ENCODE measurements at regions not wholly inside any gene's neighbourhood (a gene's known extent, or its start where the extent isn't known, plus 50 kb on each side); places are given as distances from the start of the nearest gene placed in this dataset.
"Not testable (repeated sequence)": the region's sequence is repeated elsewhere in the genome, so short reads cannot be mapped to it uniquely, and the experiment has no call there.

DNA sequence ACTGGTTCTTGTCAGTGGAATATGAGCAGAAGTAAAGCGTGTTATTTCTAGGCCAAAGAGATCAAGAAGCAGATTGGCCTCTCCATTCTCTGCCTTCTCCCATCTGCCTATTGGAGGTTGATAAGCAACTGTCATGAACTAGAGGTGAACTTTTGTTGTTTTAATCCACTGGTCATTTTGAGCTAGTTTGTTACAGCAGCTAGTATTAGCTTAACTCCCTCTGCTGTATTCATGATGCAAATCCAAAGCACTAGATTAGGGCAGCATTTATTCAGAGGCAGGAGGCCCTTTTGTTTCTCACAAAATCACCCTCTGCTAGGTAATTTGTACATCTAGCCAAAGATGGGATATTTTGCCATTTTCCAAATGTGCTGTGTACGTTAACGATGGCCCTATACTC lies 97.3 kb upstream of the DPT start:
- DNase-seq (ENCODE audit: low read depth) = no peak

- no peak for DNase-seq (ENCODE audit: low read depth)
Observed at GRCh38 chr1:168827557-168827956, 98.6 kb upstream of the DPT start.

- no peak for DNase-seq (ENCODE audit: low read depth)
Observed at GRCh38 chr1:168829876-168830275, 100.9 kb upstream of the DPT start.

DNA sequence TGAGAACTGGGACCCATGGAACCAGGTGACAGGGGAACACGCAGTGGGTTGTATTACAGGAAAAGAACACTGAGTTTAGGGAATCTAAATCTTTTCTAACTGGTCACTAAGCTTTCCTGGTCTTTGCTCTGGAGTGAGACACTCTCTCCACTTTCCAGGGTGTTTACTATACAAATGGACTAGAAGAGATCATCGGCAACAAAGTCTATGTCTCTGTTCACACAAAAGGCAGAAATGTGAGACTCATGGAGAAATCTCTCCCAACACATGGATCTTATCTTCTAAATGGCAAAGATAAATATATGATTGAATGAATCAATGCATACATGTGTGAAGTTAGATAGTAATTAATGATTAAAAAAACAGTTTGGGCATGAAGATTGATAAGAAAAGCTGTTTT lies 101.6 kb upstream of the DPT start:
- DNase-seq (ENCODE audit: low read depth) = no peak

DNA sequence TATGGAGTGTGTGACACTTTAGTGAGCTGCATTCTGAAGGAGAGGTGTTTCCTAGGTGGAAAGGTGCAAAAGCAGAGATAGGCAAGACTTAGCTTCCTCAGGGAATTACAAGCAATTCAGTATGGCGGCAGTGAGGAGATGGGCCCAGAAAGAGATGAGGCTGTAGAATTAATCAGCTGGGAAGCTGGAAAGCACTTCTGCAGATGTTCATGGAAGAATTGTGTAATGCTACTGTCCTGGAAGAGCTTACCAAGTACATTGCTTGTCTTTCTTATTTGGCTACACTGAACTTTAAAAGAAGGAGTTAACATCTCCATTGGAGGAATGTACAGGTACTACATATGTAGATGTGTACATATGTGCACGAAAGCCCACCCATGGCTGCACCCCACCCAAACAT lies 103.7 kb upstream of the DPT start:
- DNase-seq (ENCODE audit: low read depth) = no peak

DNA sequence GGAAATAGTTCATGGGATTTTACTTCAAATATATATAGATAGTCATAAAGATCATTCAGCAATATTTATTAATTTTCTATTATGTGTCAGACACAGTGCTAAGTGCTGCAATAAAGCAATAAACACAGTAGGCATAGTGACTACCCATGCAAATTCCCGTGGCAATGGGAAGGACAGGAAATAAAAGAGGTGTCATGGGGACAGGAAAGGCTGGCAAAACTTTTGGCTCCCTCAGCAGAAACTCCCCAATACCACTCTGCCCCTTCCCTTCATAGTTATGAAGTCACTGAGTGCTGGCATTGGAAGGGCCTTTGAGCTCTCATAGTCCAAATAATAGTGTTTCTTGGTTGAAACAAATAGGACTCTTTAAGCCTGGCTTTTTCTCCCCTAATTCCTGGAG lies 104.4 kb upstream of the DPT start:
- DNase-seq (ENCODE audit: low read depth) = no peak

DNA sequence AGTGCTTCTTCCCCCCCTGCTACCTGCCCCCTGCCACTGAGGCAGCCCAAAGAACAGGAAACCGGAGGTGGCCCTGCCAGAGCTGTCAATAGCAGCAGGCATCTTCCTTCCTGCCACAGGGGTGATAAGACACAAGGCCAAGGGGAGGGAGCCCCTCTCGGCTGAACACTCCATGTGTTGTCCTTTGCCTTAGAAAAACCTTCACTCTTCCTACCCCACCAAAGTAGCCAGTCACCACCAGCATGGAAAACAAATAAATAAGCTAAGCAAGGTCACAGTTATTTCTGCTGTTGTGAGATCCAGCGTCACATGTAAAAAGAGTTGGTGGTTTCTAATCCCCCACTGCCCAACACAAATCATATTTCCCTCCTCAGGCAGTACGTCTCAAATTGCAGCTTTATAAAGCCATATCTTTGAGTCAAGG lies 104.8 kb upstream of the DPT start:
- no peak for DNase-seq (ENCODE audit: low read depth)

- no peak for DNase-seq (ENCODE audit: low read depth)
Observed at GRCh38 chr1:168834225-168834872, 105.3 kb upstream of the DPT start.

DNA sequence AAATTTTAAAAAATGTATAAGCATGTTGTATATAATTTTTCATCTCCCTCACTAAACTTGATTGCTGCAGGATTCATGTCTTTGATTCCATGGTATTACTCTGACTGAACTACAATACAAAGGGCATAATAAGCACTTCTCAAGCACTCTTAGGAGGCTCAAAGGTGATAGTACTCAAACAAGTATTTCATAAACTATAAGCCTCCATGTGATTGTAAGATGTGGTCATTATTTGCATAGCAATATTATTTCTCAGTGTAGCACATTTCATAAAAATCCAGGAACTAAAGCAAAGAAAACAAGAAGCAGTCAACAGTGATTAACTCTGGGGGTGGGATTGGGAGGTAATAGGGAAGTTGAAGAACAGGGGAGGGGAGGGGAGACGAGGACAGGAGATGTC lies 106.2 kb upstream of the DPT start:
- DNase-seq (ENCODE audit: low read depth) = no peak

- no peak for DNase-seq (ENCODE audit: low read depth)
Observed at GRCh38 chr1:168835791-168836190, 106.8 kb upstream of the DPT start.

DNA sequence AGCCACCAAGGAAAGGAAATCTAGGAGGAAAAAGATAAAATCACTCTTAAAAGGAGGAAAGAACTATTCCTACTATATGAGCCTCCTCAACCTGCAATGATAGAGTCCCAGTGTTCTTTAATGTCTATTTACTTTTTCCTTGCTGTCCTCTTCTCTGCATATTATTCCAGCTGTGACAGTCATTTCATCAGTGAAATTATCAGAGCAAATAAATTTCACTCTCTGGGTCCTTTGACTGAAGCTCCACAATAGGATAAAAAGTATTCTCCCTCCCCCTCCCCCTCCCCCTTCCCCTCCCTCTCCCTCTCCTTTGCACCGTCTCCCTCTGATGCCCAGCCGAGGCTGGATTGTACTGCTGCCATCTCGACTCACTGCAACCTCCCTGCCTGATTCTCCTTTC lies 107.5 kb upstream of the DPT start:
- DNase-seq (ENCODE audit: low read depth) = no peak

GRCh38 chr1:168837230-168837629 lies 108.2 kb upstream of the DPT start:
- not testable (repeated sequence) for DNase-seq (ENCODE audit: low read depth)

GRCh38 chr1:168842306-168842705 lies 113.3 kb upstream of the DPT start:
- no peak for DNase-seq (ENCODE audit: low read depth)

DNA sequence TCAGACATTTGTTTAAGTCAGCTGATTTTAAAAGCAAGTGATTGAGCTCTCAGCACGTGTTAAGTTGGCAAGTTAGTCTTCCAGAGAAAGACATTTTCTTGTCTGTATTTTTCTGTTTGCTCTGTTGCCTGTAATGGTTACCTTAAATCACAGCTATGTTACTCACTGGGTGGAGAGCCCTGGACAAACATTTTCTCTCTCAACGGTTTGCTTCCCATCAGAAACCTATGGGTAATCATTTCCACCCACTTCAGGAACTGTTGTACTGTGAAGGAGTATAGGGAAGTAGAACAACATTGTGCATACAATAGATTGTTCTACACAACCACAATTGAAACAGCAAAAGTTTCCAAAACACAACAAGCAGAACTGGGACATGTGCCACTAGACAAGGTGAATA lies 113.9 kb upstream of the DPT start:
- DNase-seq (ENCODE audit: low read depth) = no peak

- DNase-seq (ENCODE audit: low read depth) = no peak
Observed at GRCh38 chr1:168843401-168843800, 114.4 kb upstream of the DPT start.

GRCh38 chr1:168843950-168844349 lies 114.9 kb upstream of the DPT start:
- DNase-seq (ENCODE audit: low read depth) = no peak

GRCh38 chr1:168845140-168845539 lies 116.1 kb upstream of the DPT start:
- no peak for DNase-seq (ENCODE audit: low read depth)

DNA sequence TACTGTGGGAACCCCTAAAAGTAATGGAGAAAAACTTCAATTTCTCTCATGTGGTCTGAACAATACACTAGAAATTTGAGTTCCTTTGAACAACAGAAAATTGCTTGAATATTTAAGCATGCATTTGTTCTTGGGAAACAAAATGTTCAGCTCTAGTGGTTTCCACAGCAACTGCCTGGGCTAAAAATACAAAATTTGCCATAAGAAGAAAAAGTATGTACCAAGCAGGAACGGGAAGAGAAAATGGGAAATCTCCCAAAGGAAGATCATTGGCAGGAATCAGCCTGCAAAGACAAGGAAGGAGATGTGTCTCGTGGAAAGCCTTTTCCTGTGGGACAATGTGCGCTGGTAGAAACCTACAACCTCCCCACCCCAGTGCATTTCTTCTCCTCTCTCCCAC lies 119.0 kb upstream of the DPT start:
- no peak for DNase-seq (ENCODE audit: low read depth)

DNA sequence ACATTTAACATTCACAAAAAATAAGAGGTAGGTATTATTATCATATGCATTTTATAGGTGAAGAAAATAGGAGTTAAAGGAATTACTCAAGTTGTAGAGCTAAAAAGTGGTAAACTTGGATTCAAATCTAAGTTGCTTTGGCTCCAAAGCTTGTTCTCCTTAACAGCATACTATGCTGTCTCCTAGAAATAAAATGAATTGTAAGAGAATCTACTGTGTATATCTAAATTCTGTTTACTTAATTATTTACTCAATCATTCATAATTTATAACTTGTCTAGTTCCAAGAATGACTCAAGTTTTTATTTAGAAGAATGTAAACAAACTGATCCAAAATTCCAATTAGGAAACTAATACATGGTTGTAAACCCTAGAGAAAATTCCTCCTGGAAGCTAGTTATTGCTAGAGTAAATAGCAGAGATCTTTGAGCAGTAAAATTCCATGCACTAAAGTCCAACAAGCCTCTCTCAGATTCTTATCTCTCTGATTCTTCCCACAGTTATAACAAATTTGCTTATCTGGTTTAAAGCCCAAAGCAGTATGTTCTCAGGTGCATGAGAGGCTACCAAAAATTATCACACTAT lies 132.5 kb upstream of the DPT start:
- DNase-seq (ENCODE audit: low read depth) = no peak

DNA sequence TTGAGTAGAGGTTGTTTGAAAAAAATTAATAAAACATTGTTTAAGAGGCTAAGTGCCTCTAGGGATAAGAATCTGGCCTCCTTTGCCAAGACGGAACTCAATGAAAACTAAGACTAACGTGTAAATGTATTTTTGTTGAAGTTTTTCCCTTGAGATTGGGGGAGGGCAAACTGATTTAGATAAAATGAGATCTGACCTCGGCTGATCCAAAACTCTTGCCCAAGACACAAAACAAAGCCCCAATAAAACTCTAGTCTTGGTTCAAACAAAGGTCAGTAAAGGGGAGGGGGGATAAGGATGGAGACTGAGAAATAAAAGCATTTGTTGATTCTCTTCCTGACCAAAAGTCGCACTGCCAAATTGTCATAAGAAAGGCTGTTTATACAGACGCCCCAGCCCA lies 134.8 kb upstream of the DPT start:
- DNase-seq (ENCODE audit: low read depth) = no peak

DNA sequence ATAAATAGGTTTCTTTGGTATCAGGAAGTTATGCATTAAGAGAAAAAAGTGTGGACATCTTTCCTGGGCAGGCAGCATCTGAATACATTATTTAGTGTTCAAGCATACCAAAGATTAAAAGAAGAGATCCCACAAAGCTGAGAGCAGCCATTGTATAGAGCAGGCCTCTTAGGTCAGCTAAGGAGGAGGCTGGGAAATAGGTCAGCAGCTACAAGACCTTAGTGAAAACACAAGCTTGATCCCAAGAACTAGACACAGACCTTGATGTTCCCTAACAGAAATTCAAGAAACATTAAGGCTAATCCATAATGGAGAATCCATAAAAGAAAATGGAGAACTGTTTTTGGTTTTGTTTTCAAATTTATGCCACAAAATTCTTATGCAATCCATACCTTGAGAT lies 135.3 kb upstream of the DPT start:
- no peak for DNase-seq (ENCODE audit: low read depth)

GRCh38 chr1:168865850-168866620 lies 137.0 kb upstream of the DPT start:
- DNase-seq (ENCODE audit: low read depth) = no peak

DNA sequence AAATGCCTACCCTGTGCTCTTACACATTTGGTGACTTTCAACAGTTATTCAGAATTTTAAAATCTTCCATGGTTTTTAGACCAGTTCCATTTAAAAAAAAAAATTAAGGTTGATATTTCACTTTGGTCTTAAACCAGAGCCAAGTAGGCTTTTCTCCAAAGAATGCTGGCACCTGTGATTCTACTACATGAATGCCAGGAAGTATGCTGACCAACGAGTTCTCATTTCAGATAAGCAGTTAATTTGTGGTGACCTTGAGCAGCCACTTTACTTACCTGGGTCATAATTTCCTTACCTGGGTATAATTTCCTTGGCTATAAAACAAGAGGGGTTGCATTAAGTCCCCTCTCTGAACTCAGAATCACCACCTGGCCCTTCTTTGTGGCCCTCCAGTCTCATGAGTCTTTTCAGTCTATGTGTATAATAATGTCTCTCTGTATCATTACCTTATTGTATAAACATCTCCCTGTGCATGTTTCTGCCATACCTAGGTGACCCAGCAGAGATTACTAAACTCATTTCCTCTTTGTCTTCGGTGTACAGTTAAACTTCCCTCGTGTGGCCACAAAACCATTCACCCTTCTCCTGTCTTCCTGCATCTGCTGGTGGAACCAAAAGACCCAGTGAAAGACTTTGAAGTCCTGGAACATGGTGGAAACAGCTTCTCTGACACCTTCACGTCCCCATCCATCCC lies 139.1 kb upstream of the DPT start:
- DNase-seq (ENCODE audit: low read depth) = no peak
